GM12875 (cell line): ENCODE measurements at regions not wholly inside any gene's neighbourhood (a gene's known extent, or its start where the extent isn't known, plus 50 kb on each side); places are given as distances from the start of the nearest gene placed in this dataset.

Source experiments
- H3K4me3 ChIP-seq: one replicate; pipeline ENCODE4 v1.5.1; 2011; ENCODE audit warnings: low read depth, low read length, control low read depth
- TF ChIP-seq, protein P1 (sequence below): IDR thresholded peaks from 2 replicates; pipeline ENCODE4 v1.5.1; 2011; ENCODE audit warnings: low read depth, mild to moderate bottlenecking, control low read depth, inconsistent platforms, low read length, moderate library complexity, borderline replicate concordance; ENCODE audit not compliant: insufficient read depth

DNA sequence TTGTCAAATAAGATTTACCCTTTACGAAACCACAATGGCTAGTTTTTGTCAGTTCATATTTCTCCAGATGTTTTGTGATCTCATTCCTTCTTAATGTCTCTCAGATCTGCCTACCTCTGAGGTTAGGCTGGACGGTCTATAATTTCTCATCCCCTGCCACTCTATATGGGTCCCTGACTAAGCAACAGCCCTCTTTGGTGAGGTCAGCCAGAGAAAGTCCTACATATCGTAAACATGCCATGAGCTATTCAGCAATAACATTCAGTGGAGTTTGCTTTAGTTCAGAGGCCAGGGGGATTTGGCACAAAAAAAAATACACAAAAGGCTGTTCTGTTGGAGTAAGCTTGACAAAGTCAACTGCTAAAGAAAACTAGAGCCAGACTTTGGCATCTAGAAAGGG lies 192.1 kb upstream of the NCKAP5 start:
- no peak overlapping the region for H3K4me3 ChIP-seq
- TF ChIP-seq, protein P1, sequence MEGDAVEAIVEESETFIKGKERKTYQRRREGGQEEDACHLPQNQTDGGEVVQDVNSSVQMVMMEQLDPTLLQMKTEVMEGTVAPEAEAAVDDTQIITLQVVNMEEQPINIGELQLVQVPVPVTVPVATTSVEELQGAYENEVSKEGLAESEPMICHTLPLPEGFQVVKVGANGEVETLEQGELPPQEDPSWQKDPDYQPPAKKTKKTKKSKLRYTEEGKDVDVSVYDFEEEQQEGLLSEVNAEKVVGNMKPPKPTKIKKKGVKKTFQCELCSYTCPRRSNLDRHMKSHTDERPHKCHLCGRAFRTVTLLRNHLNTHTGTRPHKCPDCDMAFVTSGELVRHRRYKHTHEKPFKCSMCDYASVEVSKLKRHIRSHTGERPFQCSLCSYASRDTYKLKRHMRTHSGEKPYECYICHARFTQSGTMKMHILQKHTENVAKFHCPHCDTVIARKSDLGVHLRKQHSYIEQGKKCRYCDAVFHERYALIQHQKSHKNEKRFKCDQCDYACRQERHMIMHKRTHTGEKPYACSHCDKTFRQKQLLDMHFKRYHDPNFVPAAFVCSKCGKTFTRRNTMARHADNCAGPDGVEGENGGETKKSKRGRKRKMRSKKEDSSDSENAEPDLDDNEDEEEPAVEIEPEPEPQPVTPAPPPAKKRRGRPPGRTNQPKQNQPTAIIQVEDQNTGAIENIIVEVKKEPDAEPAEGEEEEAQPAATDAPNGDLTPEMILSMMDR = no peak

DNA sequence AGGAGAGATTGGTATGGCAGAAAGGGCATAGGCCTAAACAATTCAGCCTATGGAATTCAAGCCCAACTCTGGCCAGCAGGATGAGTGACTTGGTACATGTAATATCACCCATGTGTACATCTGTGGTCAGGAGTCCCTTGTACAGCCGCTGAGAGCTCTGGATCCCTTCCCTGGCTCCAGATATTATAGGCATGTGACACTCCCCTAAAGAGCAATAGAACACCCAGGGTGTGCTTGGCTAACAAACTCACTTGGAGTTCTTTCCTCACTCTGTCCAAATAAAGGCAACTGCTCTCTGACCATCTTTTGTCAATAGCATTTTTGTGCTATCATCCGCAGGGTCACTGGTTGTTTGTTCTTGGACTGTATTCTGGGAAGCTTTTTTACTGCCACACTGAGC lies 197.4 kb upstream of the NCKAP5 start:
- no peak overlapping the region for H3K4me3 ChIP-seq
- TF ChIP-seq, protein P1 = no peak

DNA sequence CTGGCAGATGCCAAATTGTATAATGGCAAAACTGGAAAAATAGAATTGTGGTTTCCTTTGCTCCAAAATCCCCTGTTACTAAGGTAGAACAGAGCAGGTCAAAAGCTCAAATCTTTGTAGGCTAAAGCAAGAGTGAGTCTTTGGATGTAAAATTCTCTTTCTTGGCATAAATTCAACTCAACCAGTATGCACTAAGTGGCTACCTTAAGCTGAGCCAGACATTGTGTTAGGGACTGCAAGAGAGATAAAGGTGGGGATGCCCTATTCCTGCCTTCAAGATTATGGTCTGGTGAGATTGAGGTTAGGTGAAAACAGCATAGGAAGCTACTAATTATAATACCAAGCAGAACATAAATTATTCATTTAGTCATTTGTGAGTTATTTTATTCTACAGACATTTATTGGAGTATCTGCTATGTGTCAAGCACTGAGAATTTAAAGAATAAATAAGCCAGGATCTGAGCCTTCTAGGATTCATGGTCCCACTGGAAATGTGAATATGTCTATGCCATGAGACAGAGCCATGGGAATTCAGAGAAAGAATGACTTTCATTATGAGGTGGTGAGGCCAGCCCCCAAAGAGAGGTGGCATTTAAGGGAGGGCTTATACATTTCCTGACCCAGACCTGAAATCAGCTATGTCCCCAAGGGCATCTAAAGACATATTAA lies 198.0 kb upstream of the NCKAP5 start:
- no peak overlapping the region for H3K4me3 ChIP-seq
- TF ChIP-seq, protein P1 = no peak

DNA sequence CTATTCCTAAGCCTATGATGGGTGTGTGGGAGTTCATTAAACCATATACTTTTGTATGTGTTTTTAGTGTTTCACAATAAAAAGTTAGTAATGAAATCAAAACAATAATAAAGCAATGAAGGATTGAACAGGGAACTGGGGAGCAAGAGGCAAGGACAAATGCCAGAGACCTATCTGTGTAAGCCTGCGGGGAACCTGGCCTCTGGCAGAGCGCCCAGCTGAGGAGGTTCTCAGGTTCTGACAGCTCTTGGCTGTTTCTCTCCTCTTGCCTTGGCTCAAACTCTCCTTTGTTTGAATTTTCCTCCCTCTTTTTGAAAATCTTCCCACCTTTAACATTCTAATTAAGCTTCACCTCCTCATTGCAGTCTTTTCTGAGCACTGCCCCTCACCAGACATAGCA lies 200.0 kb upstream of the NCKAP5 start:
- no peak overlapping the region for H3K4me3 ChIP-seq
- TF ChIP-seq, protein P1 = no peak

DNA sequence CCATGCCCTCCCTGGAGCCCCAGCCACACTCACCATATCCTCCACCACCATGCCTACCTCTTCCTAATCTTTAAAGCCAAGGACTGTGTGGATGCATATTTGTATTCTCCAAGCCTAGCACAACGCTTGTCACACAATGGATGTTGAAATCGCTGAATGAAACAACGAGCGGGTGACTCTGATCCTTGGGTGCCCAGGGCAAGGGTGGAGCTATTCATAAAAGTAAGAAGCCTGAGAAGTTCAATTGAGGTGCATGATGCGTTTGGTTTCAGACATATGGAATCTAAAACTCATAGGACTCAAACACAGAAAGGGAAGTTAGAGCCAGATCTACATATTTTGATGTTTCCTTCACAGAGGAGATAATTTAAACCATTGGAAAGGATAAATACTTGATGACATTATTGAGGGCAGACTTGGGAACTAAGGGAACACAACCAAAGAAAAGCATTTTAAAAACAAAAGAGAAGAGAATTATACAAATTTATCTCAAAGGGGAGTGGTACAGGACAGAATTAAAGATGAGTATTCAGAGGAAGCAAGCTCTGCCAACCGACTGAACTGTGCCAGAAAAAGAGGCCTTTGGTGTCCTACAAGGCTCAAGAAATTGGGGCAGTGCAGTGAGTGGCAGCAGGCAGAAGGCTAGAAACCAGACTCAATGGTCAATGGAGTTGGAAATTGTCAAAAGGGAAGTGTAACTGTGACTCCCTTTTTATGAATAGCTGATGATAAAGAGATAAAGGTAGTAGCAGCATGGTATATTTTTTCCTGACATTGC lies 200.6 kb upstream of the NCKAP5 start:
- TF ChIP-seq, protein P1 = no peak
- H3K4me3 ChIP-seq = no peak overlapping the region

DNA sequence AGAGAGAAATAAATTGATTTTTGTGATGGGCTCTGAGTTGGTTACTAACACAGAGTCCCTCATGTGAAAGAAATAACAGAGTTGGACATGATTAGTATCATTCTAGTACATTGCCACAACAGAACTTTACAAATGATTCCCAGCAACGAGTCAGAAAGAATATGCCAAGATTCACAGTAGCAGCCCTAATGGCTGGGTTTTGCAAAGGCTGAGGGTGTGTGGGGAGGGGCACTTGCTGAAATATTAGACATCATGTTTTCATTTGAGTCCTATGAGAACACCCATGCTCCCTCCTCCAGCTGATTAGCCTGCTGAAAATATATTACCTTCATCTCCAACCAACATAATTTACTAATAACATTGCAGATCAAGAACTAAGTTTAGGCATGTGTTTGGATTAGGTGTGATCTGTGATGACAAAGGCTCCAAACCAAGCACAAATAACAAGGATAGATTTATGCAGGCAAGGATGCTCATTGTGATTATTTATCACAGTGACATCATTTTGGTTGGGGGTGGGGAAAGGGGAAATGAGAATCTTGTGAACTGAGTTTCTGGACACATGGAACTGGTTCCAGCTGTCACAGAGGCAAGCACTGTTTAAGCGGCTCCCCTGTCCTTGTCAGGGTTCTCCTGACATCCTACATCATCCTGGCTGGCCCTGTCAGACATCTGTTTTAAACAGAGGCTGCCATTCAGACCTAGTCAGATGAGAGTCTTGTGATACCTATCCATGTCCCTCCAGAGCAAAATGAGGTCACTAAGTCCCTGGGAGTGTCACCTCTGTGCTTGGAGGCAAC lies 205.8 kb upstream of the NCKAP5 start:
- TF ChIP-seq, protein P1 = no peak
- H3K4me3 ChIP-seq = no peak overlapping the region
